Astrocyte of the hippocampus (primary cell): ENCODE measurements at regions not wholly inside any gene's neighbourhood (a gene's known extent, or its start where the extent isn't known, plus 50 kb on each side); places are given as distances from the start of the nearest gene placed in this dataset.

Experiments
- DNase-seq: peaks from one replicate; pipeline ENCODE4 v3.0.0; 2011; ENCODE audit warnings: low read depth, low spot score

- DNase-seq, result no peak
Measured at GRCh38 chr10:43820663-43821062, 172.0 kb upstream of the ZNF32 start.

GRCh38 chr10:43819464-43820230, 171.0 kb upstream of the ZNF32 start:
- DNase-seq, result no peak

GRCh38 chr10:43818687-43819086, 170.0 kb upstream of the ZNF32 start:
- DNase-seq, result no peak

GRCh38 chr10:43817368-43817767, 168.7 kb upstream of the ZNF32 start:
- no peak for DNase-seq

GRCh38 chr10:43816351-43817321, 168.0 kb upstream of the ZNF32 start:
- DNase-seq, result peak; percentile 34

GRCh38 chr10:43815181-43815885, 166.7 kb upstream of the ZNF32 start:
- no peak for DNase-seq

GRCh38 chr10:43814663-43815062, 166.0 kb upstream of the ZNF32 start:
- no peak for DNase-seq

- DNase-seq, result no peak
Measured at GRCh38 chr10:43811871-43812270, 163.2 kb upstream of the ZNF32 start.

GRCh38 chr10:43809211-43809930, 160.7 kb upstream of the ZNF32 start:
- peak; percentile 87 for DNase-seq

GRCh38 chr10:43808136-43808535, 159.5 kb upstream of the ZNF32 start:
- DNase-seq, result peak; percentile 22

GRCh38 chr10:43806831-43807640, 158.4 kb upstream of the ZNF32 start:
- peak; percentile 64 for DNase-seq

- no peak for DNase-seq
Measured at GRCh38 chr10:43803791-43804190, 155.1 kb upstream of the ZNF32 start.

GRCh38 chr10:43802988-43803696, 154.5 kb upstream of the ZNF32 start:
- no peak for DNase-seq

GRCh38 chr10:43801626-43802025, 152.9 kb upstream of the ZNF32 start:
- DNase-seq, result no peak

- no peak for DNase-seq
Measured at GRCh38 chr10:43801140-43801539, 152.5 kb upstream of the ZNF32 start.

GRCh38 chr10:43796781-43797180, 148.1 kb upstream of the ZNF32 start:
- no peak for DNase-seq

GRCh38 chr10:43795639-43796038, 147.0 kb upstream of the ZNF32 start:
- no peak for DNase-seq

- no peak for DNase-seq
Measured at GRCh38 chr10:43795093-43795492, 146.4 kb upstream of the ZNF32 start.

GRCh38 chr10:43794181-43794815, 145.6 kb upstream of the ZNF32 start:
- no peak for DNase-seq
